LNCaP clone FGC (cell line): ENCODE measurements at regions not wholly inside any gene's neighbourhood (a gene's known extent, or its start where the extent isn't known, plus 50 kb on each side); places are given as distances from the start of the nearest gene placed in this dataset.

Experiments used
- DNase-seq: peaks from one replicate; pipeline ENCODE4 v3.0.0-alpha.2; 2011; ENCODE audit warnings: low read depth
- H3K4me3 ChIP-seq: 2 replicates; pipeline ENCODE4 v1.5.1; 2011; ENCODE audit warnings: mild to moderate bottlenecking, low read depth, low read length, control low read depth
- TF ChIP-seq, protein P1 (sequence below): IDR thresholded peaks from 2 replicates; pipeline ENCODE4 v1.5.1; 2012; ENCODE audit warnings: mild to moderate bottlenecking; ENCODE audit not compliant: control insufficient read depth, insufficient read depth; ENCODE audit errors: extremely low read depth

DNA sequence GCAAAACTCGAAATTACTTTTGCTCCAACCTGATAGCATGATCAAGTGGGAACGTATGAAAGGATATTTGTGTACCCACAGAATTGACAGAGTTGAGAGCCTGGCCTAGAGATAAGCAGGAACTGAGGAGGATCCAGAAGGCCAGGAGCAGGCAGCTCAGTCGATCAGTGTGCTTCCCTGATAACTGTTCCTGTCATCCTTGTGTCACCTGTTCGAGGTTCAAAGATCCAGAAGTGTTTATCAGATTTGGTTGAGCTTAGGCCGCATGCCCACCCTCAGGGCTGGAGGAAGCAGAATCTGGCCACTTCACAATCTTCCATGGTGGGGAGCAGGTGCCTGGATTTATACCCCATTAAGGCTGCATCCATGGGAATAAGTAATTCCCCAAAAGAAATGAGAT lies 124.8 kb downstream of the QRSL1 start:
- TF ChIP-seq, protein P1, sequence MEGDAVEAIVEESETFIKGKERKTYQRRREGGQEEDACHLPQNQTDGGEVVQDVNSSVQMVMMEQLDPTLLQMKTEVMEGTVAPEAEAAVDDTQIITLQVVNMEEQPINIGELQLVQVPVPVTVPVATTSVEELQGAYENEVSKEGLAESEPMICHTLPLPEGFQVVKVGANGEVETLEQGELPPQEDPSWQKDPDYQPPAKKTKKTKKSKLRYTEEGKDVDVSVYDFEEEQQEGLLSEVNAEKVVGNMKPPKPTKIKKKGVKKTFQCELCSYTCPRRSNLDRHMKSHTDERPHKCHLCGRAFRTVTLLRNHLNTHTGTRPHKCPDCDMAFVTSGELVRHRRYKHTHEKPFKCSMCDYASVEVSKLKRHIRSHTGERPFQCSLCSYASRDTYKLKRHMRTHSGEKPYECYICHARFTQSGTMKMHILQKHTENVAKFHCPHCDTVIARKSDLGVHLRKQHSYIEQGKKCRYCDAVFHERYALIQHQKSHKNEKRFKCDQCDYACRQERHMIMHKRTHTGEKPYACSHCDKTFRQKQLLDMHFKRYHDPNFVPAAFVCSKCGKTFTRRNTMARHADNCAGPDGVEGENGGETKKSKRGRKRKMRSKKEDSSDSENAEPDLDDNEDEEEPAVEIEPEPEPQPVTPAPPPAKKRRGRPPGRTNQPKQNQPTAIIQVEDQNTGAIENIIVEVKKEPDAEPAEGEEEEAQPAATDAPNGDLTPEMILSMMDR = no peak
- no peak overlapping the region for H3K4me3 ChIP-seq
- DNase-seq = no peak

DNA sequence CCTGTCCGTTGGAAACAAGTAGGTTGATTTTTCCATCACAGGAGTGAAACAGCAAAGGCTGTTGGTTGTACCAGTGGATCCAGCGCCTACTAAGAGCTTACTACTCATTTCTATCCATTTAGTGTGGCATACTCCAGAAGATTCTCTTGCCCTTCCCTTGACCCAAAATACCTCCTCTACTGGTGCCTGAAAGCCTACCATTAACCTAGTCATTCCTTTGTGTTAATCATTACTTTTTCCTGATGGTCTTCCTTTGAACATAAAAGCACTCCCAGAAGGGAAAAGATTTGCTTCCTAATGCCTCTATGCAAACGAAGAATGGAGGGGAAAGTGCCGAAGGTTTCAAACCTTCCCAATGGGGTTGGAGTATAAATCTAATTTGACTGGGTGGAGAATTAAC lies 123.3 kb downstream of the QRSL1 start:
- no peak overlapping the region for H3K4me3 ChIP-seq
- TF ChIP-seq, protein P1 = no peak
- DNase-seq = no peak

DNA sequence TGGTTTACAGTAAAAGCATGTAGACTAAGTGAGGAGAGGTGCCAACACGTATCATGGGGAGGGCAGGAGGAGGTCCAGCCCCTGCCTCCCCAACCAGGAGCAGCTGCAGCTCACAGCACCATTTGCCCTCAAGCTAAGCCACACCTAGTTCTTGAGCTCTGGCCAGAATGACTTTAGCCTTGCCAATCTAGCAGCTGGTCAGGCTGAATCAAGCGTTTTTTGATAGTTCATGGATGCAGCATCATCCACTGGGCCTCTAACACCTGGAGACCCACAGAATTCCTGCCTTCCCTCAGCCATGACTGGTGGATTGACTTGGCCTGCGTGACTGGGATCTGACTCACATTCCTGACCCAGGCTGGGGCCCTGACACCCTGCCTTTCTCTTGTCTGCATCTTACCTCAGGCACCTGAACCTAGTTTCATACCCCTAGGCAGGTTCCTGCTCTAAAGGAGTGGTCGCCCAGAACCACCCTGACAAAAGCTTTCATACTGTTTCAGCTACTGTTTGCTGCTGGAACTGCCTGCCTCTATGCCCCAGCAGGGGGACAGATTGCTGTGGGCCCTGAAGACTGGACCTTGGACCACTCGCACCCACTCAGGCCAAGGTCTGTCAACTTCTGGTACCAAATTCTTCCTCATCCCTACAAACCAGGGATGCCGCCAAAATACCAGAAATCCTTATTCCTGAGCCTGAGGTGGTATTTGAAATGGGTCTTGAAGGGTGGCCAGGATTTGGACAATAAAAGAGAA lies 122.3 kb downstream of the QRSL1 start:
- TF ChIP-seq, protein P1 = no peak
- H3K4me3 ChIP-seq = no peak overlapping the region
- DNase-seq = no peak

DNA sequence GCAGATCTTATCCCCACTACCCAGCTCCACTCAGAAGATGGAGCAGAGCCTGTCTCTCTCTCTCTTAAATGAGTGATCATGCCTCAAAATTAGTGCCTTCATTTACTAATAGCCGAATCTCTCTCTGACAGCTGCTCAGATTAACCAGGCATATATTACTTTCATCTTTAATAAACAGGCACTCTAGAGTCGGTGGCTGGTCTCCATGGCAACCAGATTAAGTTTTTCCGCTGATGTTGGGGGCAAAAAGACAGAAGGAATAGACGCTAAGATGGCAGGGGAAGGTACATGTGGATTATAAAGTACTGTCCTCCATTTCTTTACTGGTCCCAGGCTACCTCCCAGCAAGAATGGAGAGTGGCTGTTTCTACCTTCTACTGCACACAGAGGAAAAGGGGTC lies 121.6 kb downstream of the QRSL1 start:
- TF ChIP-seq, protein P1 = no peak
- no peak overlapping the region for H3K4me3 ChIP-seq
- no peak for DNase-seq

DNA sequence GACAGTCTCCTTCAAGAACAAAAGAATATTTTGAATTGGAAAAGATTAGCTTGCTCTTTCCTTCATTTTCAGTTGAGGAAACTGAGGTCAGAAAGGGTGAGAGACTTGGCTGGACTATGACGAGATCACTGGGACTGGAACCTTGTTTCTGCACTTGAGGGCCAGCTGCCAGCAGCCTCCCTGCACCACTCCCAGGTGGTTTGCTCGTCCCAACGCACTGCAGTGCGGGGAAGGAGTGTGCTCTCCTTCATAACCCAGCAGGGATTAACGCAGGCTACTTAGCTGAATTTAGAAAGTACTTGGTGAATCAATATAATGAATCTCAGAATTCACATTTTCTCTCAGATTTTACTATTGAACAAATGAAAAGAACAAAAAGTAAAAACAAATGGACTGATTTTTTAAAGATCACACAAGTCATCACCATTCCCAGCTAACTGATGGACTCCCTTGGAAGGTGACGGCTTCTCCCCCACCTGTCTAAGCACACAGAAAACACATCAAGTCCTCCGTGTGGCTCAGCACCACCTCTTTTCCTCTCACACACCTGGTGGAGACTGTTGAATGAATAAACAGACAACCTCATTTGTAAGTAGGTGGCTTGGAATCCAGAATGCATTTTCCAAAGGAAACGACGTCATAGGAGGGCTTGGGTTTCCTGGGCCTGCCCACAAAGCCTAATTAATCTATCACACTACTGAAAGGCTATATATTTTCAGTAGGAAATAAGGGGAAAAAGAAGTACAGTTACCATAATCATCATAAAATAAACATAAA lies 121.0 kb downstream of the QRSL1 start:
- H3K4me3 ChIP-seq = no peak overlapping the region
- TF ChIP-seq, protein P1 = no peak
- no peak for DNase-seq

DNA sequence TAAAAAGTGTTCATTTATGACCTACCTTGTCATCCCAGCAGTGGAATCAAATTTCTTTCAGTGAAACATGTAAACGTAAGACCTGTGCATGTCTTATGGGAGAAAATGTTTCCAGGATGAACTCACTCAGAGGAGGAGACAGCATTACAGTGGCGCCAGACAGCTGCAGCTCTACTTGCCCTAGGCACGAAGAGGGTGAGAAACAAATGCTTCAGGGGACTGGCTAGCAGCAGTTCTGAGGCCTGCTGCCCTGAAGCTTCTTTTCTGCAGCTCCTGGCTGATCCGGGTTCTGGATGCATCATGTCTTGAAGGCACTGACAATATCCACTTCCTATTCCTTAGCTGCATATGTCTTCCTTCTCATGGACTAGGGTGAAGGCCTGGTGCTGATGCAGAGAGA lies 120.2 kb downstream of the QRSL1 start:
- H3K4me3 ChIP-seq = no peak overlapping the region
- no peak for DNase-seq

More for the DNA sequence above, 120.2 kb downstream of the QRSL1 start:
- TF ChIP-seq, protein P1 = no peak
